GM12873 (cell line): ENCODE measurements at regions not wholly inside any gene's neighbourhood (a gene's known extent, or its start where the extent isn't known, plus 50 kb on each side); places are given as distances from the start of the nearest gene placed in this dataset.

ENCODE experiments used
- CTCF ChIP-seq: IDR thresholded peaks from 2 replicates; pipeline ENCODE4 v1.5.1; 2012; ENCODE audit warnings: low read depth, mild to moderate bottlenecking, moderate library complexity, low read length, control low read depth; ENCODE audit not compliant: insufficient read depth; ENCODE audit errors: missing control alignments

DNA sequence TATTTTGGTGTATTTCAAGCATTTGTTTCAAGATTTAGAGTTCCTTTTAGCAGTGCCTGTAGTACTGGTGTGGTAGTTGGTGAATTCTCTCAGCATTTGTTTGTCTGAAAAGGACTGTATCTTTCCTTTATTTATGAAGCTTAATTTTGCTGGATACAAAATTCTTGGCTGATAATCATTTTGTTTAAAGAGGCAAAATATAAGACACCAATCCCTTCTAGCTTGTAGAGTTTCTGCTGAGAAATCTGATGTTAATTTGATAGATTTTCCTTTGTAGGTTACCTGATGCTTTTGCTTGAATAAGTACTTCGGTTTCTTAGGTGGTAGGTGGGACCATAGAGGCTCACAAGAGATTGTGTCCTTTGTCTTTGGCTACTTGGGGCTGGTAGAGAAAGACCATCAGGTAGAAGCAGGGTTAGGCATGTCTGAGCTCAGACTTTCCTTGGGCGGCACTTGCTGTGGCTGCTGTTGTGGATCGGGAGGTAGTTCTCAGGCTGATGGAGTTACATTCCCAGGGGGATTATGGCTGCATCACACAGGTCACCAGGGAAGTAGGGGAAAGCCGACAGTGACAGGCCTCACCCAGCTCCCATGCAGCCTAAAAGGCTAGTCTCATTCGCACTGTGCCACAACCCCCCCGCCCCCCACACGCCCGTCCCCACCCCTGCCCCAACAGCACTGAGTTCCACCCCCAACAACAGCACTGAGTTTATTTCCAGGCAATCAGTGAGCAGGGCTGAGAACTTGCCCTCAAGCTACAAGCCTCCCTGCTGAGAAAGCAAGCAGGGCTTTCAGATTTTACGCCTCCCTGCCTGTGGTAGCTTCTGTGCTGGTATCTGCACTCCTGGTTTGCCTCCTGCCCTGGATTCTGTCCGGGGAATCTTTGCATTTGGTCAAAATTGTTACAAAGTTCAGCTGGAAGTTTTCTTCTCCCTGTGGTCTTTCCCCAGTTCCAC is 127.1 kb upstream of the GLRA1 start:
- no peak for TF ChIP-seq CTCF

DNA sequence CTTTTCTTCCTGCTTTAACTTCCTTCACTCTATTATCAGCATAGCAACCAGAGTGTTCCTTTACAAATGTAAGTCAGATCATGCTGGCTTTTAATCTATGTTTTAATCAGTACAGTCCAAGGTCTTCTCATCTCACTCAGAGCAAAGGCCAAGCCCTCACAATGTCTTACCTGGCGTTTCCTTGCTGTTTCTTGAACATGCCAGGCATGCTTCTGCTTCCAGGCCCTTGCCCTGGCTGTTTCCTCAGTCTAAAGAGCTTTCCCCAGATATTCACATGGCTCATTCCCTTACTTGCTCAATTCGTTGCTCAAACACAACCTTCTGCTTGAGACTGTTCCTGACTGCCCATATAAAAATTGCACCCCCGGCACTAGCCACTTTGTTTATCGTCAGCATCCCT is 121.7 kb upstream of the GLRA1 start:
- TF ChIP-seq CTCF = no peak

DNA sequence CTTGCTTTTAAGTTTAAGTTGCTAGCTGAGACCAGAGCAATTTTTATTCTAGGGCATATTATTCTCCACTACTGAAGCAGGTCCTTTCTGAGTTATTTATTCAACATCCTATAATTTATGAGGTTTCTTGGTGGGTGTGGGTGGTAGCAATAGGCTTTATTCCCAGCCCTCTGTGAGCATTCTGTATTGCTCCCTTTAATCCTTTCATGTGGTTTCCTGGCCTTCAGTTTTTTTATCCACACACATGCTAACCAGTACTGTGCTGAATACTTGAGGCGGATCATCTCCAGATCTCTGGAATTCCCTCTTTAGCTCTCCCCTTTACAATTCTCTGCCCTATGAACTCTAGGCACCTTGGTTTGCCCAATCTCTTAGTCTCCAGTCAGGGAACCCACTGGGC is 91.8 kb upstream of the GLRA1 start:
- no peak for TF ChIP-seq CTCF

- TF ChIP-seq CTCF = no peak
These were observed 83.1 kb upstream of the GLRA1 start for GRCh38 chr5:152007653-152008335.

GRCh38 chr5:152004095-152004494 is 79.4 kb upstream of the GLRA1 start:
- no peak for TF ChIP-seq CTCF
